ENCODE measurements at regions not wholly inside any gene's neighbourhood (a gene's known extent, or its start where the extent isn't known, plus 50 kb on each side); places are given as distances from the start of the nearest gene placed in this dataset.

- no peak overlapping the region for H3K27ac ChIP-seq
- H3K4me1 ChIP-seq = peaks cover 0 to 66% (median 19%) of the 10 kb centered on the region in 9 donors
Measured at GRCh38 chr10:3891396-3891795, 106.4 kb upstream of the KLF6 start.

DNA sequence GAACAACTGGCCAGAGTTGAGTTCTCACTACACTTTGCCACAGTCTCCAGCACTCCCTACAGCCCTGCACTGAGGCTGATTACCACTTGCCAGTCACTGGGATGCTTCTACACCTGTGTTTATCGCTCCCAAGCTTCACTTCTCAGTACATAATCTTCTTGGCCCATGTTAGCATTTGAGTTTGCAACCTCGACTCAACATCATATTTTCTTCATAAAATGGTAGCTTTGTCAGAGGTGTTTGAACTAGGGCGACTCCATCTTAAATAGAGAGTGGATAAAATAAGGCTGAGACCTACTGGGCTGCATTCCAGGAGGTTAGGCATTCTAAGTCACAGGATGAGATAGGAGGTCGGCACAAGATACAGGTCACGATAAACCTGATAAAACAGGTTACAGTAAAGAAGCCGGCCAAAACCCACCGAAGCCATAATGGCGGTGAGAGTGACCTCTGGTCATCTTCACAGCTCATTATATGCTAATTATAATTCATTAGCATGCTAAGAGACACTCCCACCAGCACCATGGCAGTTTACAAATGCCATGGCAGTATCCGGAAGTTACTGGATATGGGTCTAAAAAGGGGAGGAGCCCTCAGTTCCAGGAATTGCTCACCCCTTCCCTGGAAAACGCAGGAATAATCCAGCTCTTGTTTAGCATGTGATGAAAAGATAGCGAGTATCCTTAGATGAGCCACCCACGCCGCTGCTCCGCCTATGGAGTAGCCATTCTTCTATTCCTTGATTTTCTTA lies 105.8 kb upstream of the KLF6 start:
- intact Hi-C loops (cut with DNase I) = no loop called here
- H3K36me3 ChIP-seq = no peaks in the 10 kb centered on the region
- TF ChIP-seq CTCF (IDR thresholded peaks at IDR 0.05) = no peak
- no peak overlapping the region for H3K27ac ChIP-seq
- no peak overlapping the region for H3K4me3 ChIP-seq
- 87 to 89% methylated on average over 14 of the region's 14 CpGs for WGBS, 2 donors
- H3K9me3 ChIP-seq = no peaks in the 10 kb centered on the region
- ATAC-seq (no peak), DNase-seq (no peak)
- no peaks in the 10 kb centered on the region for H3K27me3 ChIP-seq
- H3K4me1 ChIP-seq = peaks cover 0 to 67% (median 24%) of the 10 kb centered on the region in 9 donors

More at GRCh38 chr10:3891396-3891795, 106.4 kb upstream of the KLF6 start:
- no peaks in the 10 kb centered on the region for H3K27me3 ChIP-seq
- H3K36me3 ChIP-seq = no peaks in the 10 kb centered on the region
- 93 to 95% methylated on average over 3 of the region's 3 CpGs for WGBS, 2 donors
- intact Hi-C loops (cut with DNase I) = no loop called here
- no peak for DNase-seq
- H3K9me3 ChIP-seq = no peaks in the 10 kb centered on the region
- no peak overlapping the region for H3K4me3 ChIP-seq
- no peak for TF ChIP-seq CTCF (IDR thresholded peaks at IDR 0.05)
- no peak for ATAC-seq

DNA sequence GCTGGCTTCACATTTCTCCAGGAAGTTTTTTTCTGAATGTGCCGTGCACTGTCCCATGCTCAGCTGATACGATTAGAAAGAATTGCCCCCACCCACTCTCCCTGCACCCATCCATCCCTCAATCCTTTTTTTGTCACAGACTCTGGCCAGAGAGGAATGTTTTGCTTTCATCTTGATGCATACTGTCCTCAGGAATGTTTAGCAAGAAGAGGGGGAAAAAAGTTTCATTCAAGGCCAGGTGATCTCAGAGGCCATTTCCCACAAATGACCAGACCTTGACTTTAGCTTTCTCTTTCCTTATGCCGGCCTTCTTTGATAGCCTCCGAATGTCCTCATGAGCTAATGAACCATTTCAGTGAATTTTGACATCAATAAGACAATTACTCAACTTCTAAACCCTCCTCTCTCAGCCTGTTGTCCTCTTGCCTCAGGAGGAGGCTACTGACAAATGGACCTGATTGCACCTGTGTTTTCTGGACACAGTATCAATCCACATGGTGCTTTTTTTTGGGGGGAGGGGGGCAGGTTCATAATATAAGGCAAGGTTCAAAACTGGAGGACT lies 105.0 kb upstream of the KLF6 start:
- TF ChIP-seq CTCF (IDR thresholded peaks at IDR 0.05) = no peak
- 79 to 84% methylated on average over 4 of the region's 4 CpGs for WGBS, 2 donors
- Histone ChIP-seq H3K9me3 (no peaks in the 10 kb centered on the region), H3K4me1 (peaks cover 0 to 61% (median 25%) of the 10 kb centered on the region in 9 donors), H3K4me3 (no peak overlapping the region), H3K27ac (no peak overlapping the region), H3K27me3 (no peaks in the 10 kb centered on the region), H3K36me3 (no peaks in the 10 kb centered on the region)
- DNase-seq (no peak), ATAC-seq (no peak)
- intact Hi-C loops (cut with DNase I) = loop anchor here in 3 of 10 donors (5.0 to 10.0 kb wide), 3 partner anchors 78 to 775 kb away; no protein-coding TSS in a partner anchor

- WGBS, 2 donors = 54 to 56% methylated on average over 9 of the region's 9 CpGs
- DNase-seq (peak in 1 of 2 donors; percentile 42), ATAC-seq (peak in 6 of 8 donors; percentile 30 to 50 (median 45))
- H3K36me3 ChIP-seq = no peaks in the 10 kb centered on the region
- H3K27ac ChIP-seq = peak overlapping the region in 8 of 10 donors; percentile 62 to 86 (median 78)
- no peak overlapping the region for H3K4me3 ChIP-seq
- no peaks in the 10 kb centered on the region for H3K9me3 ChIP-seq
- peaks cover 0 to 40% (median 25%) of the 10 kb centered on the region in 9 donors for H3K4me1 ChIP-seq
- no peak for TF ChIP-seq CTCF (IDR thresholded peaks at IDR 0.05)
- H3K27me3 ChIP-seq = no peaks in the 10 kb centered on the region
- intact Hi-C loops (cut with DNase I) = loop anchor here in 3 of 10 donors (2.0 to 10.0 kb wide), 4 partner anchors 76 to 777 kb away; partner anchors contain the start of gene KLF6 (in 1 of the 3)
Measured at GRCh38 chr10:3887885-3888476, 103.0 kb upstream of the KLF6 start.
